Endothelial cell of umbilical vein (primary cell): ENCODE measurements at regions not wholly inside any gene's neighbourhood (a gene's known extent, or its start where the extent isn't known, plus 50 kb on each side); places are given as distances from the start of the nearest gene placed in this dataset.

ENCODE experiments used
- EZH2 ChIP-seq: IDR thresholded peaks from 2 replicates; pipeline ENCODE4 v1.6.1; 2012; ENCODE audit warnings: borderline replicate concordance, low read depth, mild to moderate bottlenecking, moderate library complexity, low read length, inconsistent platforms; ENCODE audit not compliant: severe bottlenecking
- TF ChIP-seq, protein P1 (sequence below), 2 donors: IDR thresholded peaks; 1 replicate in 1 of 2; 2 replicates in 1 of 2; pipeline ENCODE4 v1.5.1; 2011; ENCODE audit warnings: low read length in 2 of 2, mild to moderate bottlenecking in 2 of 2, moderate library complexity in 2 of 2, control low read depth in 1 of 2, inconsistent platforms in 1 of 2, low read depth in 1 of 2; ENCODE audit not compliant: insufficient read depth in 1 of 2; ENCODE audit errors: extremely low read depth in 1 of 2
- TF ChIP-seq, protein P2 (sequence below): IDR thresholded peaks from 2 replicates; pipeline ENCODE4 v1.6.1; 2011; ENCODE audit not compliant: insufficient read depth, insufficient read length

- TF ChIP-seq, protein P1, sequence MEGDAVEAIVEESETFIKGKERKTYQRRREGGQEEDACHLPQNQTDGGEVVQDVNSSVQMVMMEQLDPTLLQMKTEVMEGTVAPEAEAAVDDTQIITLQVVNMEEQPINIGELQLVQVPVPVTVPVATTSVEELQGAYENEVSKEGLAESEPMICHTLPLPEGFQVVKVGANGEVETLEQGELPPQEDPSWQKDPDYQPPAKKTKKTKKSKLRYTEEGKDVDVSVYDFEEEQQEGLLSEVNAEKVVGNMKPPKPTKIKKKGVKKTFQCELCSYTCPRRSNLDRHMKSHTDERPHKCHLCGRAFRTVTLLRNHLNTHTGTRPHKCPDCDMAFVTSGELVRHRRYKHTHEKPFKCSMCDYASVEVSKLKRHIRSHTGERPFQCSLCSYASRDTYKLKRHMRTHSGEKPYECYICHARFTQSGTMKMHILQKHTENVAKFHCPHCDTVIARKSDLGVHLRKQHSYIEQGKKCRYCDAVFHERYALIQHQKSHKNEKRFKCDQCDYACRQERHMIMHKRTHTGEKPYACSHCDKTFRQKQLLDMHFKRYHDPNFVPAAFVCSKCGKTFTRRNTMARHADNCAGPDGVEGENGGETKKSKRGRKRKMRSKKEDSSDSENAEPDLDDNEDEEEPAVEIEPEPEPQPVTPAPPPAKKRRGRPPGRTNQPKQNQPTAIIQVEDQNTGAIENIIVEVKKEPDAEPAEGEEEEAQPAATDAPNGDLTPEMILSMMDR (IDR thresholded peaks at IDR 0.05; ENCODE audit: extremely low read depth in 1 of 2, insufficient read depth in 1 of 2, low read depth in 1 of 2, low read length in 2 of 2) = no peak
- TF ChIP-seq, protein P2, sequence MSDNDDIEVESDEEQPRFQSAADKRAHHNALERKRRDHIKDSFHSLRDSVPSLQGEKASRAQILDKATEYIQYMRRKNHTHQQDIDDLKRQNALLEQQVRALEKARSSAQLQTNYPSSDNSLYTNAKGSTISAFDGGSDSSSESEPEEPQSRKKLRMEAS = no peak
- TF ChIP-seq EZH2 = no peak
Observed at GRCh38 chr12:131415781-131416180, 295.1 kb upstream of the SFSWAP start.
